GM12865 (cell line): ENCODE measurements at regions not wholly inside any gene's neighbourhood (a gene's known extent, or its start where the extent isn't known, plus 50 kb on each side); places are given as distances from the start of the nearest gene placed in this dataset.

Source experiments
- DNase-seq: peaks from one replicate; pipeline ENCODE4 v3.0.0; 2010; ENCODE audit warnings: low read depth
- H3K4me3 ChIP-seq: 2 replicates; pipeline ENCODE4 v1.5.1; 2011; ENCODE audit warnings: mild to moderate bottlenecking, low read depth, low read length, control low read depth
- CTCF ChIP-seq: IDR thresholded peaks from 2 replicates; pipeline ENCODE4 v1.5.1; 2011; ENCODE audit warnings: low read length, control low read depth, low read depth, inconsistent platforms; ENCODE audit not compliant: insufficient read depth; ENCODE audit errors: missing control alignments

DNA sequence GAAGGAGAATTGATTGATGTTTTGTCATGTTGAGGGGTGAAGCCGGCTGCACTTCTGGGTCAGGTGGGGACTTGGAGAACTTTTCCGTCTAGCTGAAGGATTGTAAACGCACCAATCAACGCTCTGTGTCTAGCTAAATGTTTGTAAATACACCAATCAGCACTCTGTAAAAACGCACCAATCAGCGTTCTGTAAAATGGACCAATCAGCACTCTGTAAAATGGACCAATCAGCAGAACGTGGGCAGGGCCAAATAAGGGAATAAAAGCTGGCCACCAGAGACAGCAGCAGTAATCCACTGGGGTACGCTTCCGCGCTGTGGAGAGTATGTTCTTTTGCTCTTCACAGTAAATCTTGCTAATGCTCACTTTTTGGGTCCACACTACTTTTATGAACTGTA, 384.1 kb downstream of the FOXG1 start:
- TF ChIP-seq CTCF: no peak
- H3K4me3 ChIP-seq: no peak overlapping the region
- no peak for DNase-seq

DNA sequence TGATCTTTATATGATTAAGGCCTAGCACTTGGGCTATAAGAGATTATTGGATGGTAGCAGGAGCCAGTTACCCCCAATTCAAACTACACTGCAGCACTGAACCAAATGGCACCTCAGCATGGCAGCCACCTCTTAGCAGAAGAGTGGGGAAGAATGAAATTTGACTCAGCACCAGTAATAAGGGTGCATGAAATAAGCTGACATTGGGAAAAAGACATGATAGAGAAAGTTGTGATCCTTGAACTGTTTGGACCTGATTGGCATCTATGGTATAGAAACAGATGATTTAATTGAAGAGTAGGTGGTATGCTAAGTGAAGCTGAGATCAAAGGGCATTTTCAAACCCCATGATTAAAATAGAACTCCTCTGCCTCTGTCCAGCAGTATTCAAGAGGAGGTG, 389.5 kb downstream of the FOXG1 start:
- TF ChIP-seq CTCF: no peak
- H3K4me3 ChIP-seq: no peak overlapping the region
- no peak for DNase-seq

- TF ChIP-seq CTCF: no peak
- peak; percentile 20 for DNase-seq
- H3K4me3 ChIP-seq: no peak overlapping the region
Measured at GRCh38 chr14:29161593-29161992, 395.0 kb downstream of the FOXG1 start.

GRCh38 chr14:29163109-29163508, 396.5 kb downstream of the FOXG1 start:
- H3K4me3 ChIP-seq: no peak overlapping the region
- no peak for TF ChIP-seq CTCF
- peak; percentile 10 for DNase-seq

- no peak overlapping the region for H3K4me3 ChIP-seq
- peak; percentile 26 for DNase-seq
- no peak for TF ChIP-seq CTCF
Measured at GRCh38 chr14:29165431-29165830, 398.8 kb downstream of the FOXG1 start.

DNA sequence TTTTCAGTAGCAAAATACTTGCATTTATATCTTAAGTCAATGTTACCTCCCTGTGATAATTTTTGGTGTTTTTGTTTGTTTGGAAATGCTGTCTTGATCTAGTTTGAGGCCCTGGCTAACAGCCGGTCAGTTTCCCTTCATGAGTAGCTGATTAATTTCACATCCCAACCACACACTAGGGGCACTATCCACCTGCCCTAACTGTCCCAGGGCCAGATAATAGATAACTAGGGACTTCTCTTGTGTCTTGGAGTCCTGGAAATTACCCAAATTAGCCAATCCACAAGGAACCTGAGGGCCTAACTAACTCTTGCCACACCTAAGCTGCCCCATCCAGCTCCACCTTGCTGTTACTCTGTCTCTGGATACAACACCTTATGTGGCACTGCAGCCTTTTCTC, 399.9 kb downstream of the FOXG1 start:
- no peak overlapping the region for H3K4me3 ChIP-seq
- DNase-seq: peak; percentile 7
- no peak for TF ChIP-seq CTCF

GRCh38 chr14:29168149-29168548, 401.6 kb downstream of the FOXG1 start:
- H3K4me3 ChIP-seq: no peak overlapping the region
- no peak for DNase-seq
- TF ChIP-seq CTCF: peak; percentile 5
